DOHH2 (cell line): ENCODE measurements at regions not wholly inside any gene's neighbourhood (a gene's known extent, or its start where the extent isn't known, plus 50 kb on each side); places are given as distances from the start of the nearest gene placed in this dataset.

Experiments
- H3F3A ChIP-seq: fragments of 200-600 bp; sonication (generic), shearing (Covaris generic); 2 replicates; pipeline ENCODE4 v1.6.0; 2016; ENCODE audit warnings: antibody characterized with exemption, mild to moderate bottlenecking; ENCODE audit not compliant: control insufficient read depth, insufficient read depth
- H3K27ac ChIP-seq: fragments of 200-600 bp; sonication (generic); 2 replicates; pipeline ENCODE4 v1.5.1; 2014; ENCODE audit warnings: low read depth, mild to moderate bottlenecking, low read length, moderate library complexity
- H3K27me3 ChIP-seq: fragments of 200-600 bp; sonication (generic); 2 replicates; pipeline ENCODE4 v1.6.1; 2014; ENCODE audit warnings: mild to moderate bottlenecking, low read length, mixed read lengths; ENCODE audit not compliant: control insufficient read depth
- H3K36me3 ChIP-seq: fragments of 200-600 bp; sonication (generic); 2 replicates; pipeline ENCODE4 v1.6.1; 2014; ENCODE audit warnings: mild to moderate bottlenecking, low read length, moderate library complexity, mixed read lengths; ENCODE audit not compliant: control insufficient read depth
- H3K4me1 ChIP-seq: fragments of 200-600 bp; sonication (generic); 2 replicates; pipeline ENCODE4 v1.6.1; 2014; ENCODE audit warnings: mild to moderate bottlenecking, low read length, mixed read lengths; ENCODE audit not compliant: control insufficient read depth
- H3K4me2 ChIP-seq: fragments of 200-600 bp; sonication (generic); 2 replicates; pipeline ENCODE4 v1.6.0; 2014; ENCODE audit warnings: mild to moderate bottlenecking, low read length, moderate library complexity
- H3K4me3 ChIP-seq: fragments of 200-600 bp; sonication (generic); 2 replicates; pipeline ENCODE4 v1.5.1; 2014; ENCODE audit warnings: mild to moderate bottlenecking, low read length, mixed read lengths
- H3K79me2 ChIP-seq: fragments of 200-600 bp; sonication (generic); 2 replicates; pipeline ENCODE4 v1.6.1; 2014; ENCODE audit warnings: mild to moderate bottlenecking, low read length, mixed read lengths; ENCODE audit not compliant: control insufficient read depth
- H3K9me2 ChIP-seq: fragments of 200-600 bp; sonication (generic); replicated peaks from 2 replicates; pipeline ENCODE4 v1.6.1; 2014; ENCODE audit warnings: mild to moderate bottlenecking, low read length, mixed read lengths; ENCODE audit not compliant: control insufficient read depth
- H3K9me3 ChIP-seq: fragments of 200-600 bp; sonication (generic); 2 replicates; pipeline ENCODE4 v1.6.1; 2014; ENCODE audit warnings: antibody characterized with exemption, low read length, mixed read lengths; ENCODE audit not compliant: control insufficient read depth, insufficient read depth
- H4K20me1 ChIP-seq: fragments of 200-600 bp; sonication (generic); 2 replicates; pipeline ENCODE4 v1.6.0; 2014; ENCODE audit warnings: low read depth, mild to moderate bottlenecking, antibody characterized with exemption, low read length, moderate library complexity; ENCODE audit not compliant: control insufficient read depth, insufficient read depth
- CTCF ChIP-seq: fragments of 200-600 bp; sonication (generic); IDR thresholded peaks from one replicate; pipeline ENCODE4 v1.5.1; 2014; ENCODE audit warnings: antibody characterized with exemption, mild to moderate bottlenecking, low read depth, low read length; ENCODE audit not compliant: poor library complexity, severe bottlenecking
- EZH2phosphoT487 ChIP-seq: fragments of 200-600 bp; sonication (generic); IDR thresholded peaks from 2 replicates; pipeline ENCODE4 v1.6.1; 2017; ENCODE audit warnings: borderline replicate concordance, mild to moderate bottlenecking, antibody characterized with exemption, low read length, moderate library complexity, mixed read lengths

GRCh38 chr3:34382859-34383258 lies 584.4 kb downstream of the PDCD6IP start:
- TF ChIP-seq EZH2phosphoT487 (no peak), CTCF (no peak)
- Histone ChIP-seq H3K36me3 (no peaks in the 10 kb centered on the region), H3K4me3 (no peak overlapping the region), H3F3A (no peaks in the 10 kb centered on the region), H3K79me2 (no peaks in the 10 kb centered on the region), H3K9me3 (no peaks in the 10 kb centered on the region), H3K9me2 (no peaks in the 10 kb centered on the region), H3K27me3 (no peaks in the 10 kb centered on the region), H3K4me1 (no peaks in the 10 kb centered on the region), H3K27ac (no peak overlapping the region), H4K20me1 (no peaks in the 10 kb centered on the region), H3K4me2 (no peak overlapping the region)

GRCh38 chr3:34386309-34386708 lies 587.9 kb downstream of the PDCD6IP start:
- Histone ChIP-seq H3K9me2 (no peaks in the 10 kb centered on the region), H3F3A (no peaks in the 10 kb centered on the region), H3K4me3 (no peak overlapping the region), H3K9me3 (no peaks in the 10 kb centered on the region), H3K27me3 (no peaks in the 10 kb centered on the region), H3K27ac (no peak overlapping the region), H4K20me1 (no peaks in the 10 kb centered on the region), H3K4me1 (no peaks in the 10 kb centered on the region), H3K4me2 (no peak overlapping the region), H3K79me2 (no peaks in the 10 kb centered on the region), H3K36me3 (no peaks in the 10 kb centered on the region)
- TF ChIP-seq EZH2phosphoT487: no peak
- no peak for TF ChIP-seq CTCF

GRCh38 chr3:34387826-34388564 lies 589.6 kb downstream of the PDCD6IP start:
- H3K4me1 ChIP-seq: no peaks in the 10 kb centered on the region
- no peaks in the 10 kb centered on the region for H3K27me3 ChIP-seq
- no peaks in the 10 kb centered on the region for H3K9me2 ChIP-seq
- H3F3A ChIP-seq: no peaks in the 10 kb centered on the region
- H3K4me2 ChIP-seq: no peak overlapping the region
- H3K79me2 ChIP-seq: no peaks in the 10 kb centered on the region
- TF ChIP-seq CTCF: no peak
- no peak for TF ChIP-seq EZH2phosphoT487
- H3K27ac ChIP-seq: no peak overlapping the region
- no peaks in the 10 kb centered on the region for H3K36me3 ChIP-seq
- no peak overlapping the region for H3K4me3 ChIP-seq
- no peaks in the 10 kb centered on the region for H3K9me3 ChIP-seq
- H4K20me1 ChIP-seq: no peaks in the 10 kb centered on the region
